SU-DHL-6 (cell line): ENCODE measurements at regions not wholly inside any gene's neighbourhood (a gene's known extent, or its start where the extent isn't known, plus 50 kb on each side); places are given as distances from the start of the nearest gene placed in this dataset.

Source experiments
- CTCF ChIP-seq: fragments of 200-600 bp; sonication (generic); IDR thresholded peaks from one replicate; pipeline ENCODE4 v1.5.1; 2017; ENCODE audit warnings: antibody characterized with exemption, mild to moderate bottlenecking, low read length, moderate library complexity; ENCODE audit not compliant: insufficient read depth, poor library complexity, severe bottlenecking
- EZH2phosphoT487 ChIP-seq: fragments of 200-600 bp; sonication (generic), shearing (Covaris generic); conservative IDR thresholded peaks from 2 replicates; pipeline ENCODE4 v1.6.1; 2018; ENCODE audit warnings: mild to moderate bottlenecking, antibody characterized with exemption, low read length, moderate library complexity, mixed read lengths

GRCh38 chr3:117411971-117412370 is 702.4 kb downstream of the TUSC7 start:
- TF ChIP-seq CTCF (no peak), EZH2phosphoT487 (no peak)
